HG03558 (cell line): ENCODE measurements at regions not wholly inside any gene's neighbourhood (a gene's known extent, or its start where the extent isn't known, plus 50 kb on each side); places are given as distances from the start of the nearest gene placed in this dataset.

Source experiments
- ATAC-seq: cut with Tn5 transposase; IDR thresholded peaks from one replicate; pipeline ENCODE4 v1.9.1; 2021; ENCODE audit warnings: moderate number of reproducible peaks; ENCODE audit not compliant: unreplicated experiment; ENCODE audit errors: extremely low read depth

DNA sequence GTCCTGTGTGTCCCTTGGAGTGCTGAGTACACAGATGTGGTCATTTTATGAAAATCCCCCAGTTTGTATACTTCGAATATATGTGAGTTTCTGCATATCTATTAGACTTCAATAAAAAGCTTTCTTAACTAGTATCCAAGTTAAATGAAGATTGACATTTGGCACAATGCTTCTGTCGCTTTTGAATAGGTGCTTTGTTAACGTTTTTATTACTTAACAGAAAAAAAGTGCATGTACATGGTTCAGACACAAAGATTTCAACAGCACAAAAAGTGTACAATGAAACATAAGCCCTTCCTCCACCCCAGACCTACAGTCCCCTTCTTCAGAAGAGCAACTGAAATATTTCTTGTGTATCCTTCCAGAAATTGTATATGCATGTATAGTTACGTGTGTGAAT lies 427.4 kb upstream of the PROK2 start:
- no peak for ATAC-seq

DNA sequence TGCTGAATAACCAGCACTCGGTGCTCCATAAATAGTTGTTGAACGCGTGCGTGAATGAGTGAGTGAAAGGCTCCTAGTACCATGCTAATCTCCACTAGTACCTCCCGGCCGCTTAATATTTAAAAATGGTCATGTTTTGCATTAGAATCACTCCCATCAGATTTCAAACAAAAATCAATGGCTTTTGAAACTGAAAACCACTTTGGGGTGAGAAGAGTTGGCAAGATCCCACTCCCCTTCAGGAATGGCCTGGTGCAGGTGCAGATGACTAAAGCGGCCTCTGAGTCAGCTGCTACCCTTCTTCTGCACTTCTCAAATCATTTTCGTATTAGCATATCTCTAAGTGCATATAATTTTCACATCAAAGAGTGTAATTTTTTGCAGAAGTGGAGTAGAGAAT lies 425.3 kb upstream of the PROK2 start:
- no peak for ATAC-seq

- no peak for ATAC-seq
These were observed 420.4 kb upstream of the PROK2 start for GRCh38 chr3:72205297-72205826.

- no peak for ATAC-seq
These were observed 419.5 kb upstream of the PROK2 start for GRCh38 chr3:72204452-72204851.

- ATAC-seq: no peak
These were observed 418.8 kb upstream of the PROK2 start for GRCh38 chr3:72203613-72204349.

- no peak for ATAC-seq
These were observed 418.2 kb upstream of the PROK2 start for GRCh38 chr3:72203105-72203504.

DNA sequence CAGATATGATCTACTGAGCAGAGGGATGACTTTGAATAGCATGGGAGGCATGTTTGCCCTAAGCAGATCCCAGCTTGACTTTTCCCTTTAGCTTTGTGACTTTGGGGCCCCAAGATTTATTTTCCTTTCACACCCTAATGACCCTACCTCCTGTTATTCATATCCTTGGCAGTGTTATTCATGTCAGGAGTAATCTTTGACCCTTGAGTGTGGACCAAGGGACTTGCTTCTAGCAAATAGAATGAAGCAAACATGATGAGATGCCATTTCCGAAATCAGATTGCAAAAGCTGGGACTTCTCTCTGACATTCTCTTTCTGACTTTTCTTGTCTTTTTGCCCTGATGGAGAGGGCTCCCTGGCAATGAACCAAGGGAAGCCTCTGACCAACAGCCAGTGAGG lies 415.4 kb upstream of the PROK2 start:
- ATAC-seq: no peak

GRCh38 chr3:72199530-72199929 lies 414.6 kb upstream of the PROK2 start:
- ATAC-seq: no peak

- ATAC-seq: no peak
These were observed 411.5 kb upstream of the PROK2 start for GRCh38 chr3:72196377-72196929.

GRCh38 chr3:72195895-72196294 lies 410.9 kb upstream of the PROK2 start:
- ATAC-seq: no peak

- no peak for ATAC-seq
These were observed 409.5 kb upstream of the PROK2 start for GRCh38 chr3:72194458-72194857.

GRCh38 chr3:72193771-72194430 lies 409.0 kb upstream of the PROK2 start:
- no peak for ATAC-seq

- ATAC-seq: no peak
These were observed 407.6 kb upstream of the PROK2 start for GRCh38 chr3:72192572-72192971.

DNA sequence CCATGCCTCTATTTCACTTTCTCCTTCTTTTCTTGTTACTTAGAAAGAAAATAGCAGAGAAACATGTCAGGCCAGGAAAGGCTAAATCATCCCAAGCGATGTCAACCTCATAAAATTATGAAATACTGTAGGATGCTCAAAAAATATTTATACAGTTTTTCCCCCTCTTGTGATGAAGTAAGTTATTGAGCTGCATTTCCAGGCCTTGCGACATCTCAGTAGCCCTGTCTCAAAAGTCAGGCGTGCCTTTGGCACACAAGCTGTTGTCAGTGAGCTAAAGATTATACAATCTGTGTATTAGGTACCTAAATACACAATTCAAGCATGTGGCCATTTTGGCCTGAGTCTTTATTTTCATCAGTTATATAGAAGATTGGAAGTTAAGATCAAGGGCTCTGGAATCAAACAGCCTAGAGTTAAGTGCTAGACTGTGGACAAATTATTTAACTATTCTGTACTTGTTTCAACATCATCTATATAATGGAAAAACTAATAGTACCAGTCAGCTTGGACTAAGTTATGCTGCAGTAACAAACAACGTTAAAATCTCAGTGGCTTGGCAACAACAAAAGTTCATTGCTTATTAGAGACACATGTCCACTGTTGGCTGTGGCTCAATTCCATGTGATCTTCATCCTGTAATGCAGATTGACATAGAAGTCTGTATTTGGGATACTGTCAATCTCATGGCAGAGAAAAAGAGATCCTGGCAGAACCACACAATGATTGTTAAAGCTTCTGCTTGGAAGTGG lies 406.4 kb upstream of the PROK2 start:
- ATAC-seq: no peak

DNA sequence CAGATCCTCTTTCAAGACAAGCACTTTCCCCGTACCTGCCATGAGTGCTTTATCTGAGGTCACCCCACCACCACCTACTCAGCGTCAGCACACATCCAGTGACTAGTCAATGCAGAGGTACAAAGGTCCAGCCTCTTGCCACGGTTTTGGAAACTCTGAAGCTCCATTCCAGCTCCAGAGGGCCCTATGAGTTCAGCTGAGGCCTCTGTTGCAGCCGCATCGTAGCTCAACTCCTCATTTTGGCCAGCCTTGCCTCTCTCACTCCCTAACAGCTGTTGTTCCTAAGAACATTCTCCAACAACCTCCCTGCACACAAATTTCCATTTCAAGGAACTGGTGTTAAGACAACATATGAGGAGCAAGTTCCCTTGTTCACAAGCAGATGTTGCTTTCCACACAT lies 405.1 kb upstream of the PROK2 start:
- no peak for ATAC-seq

- no peak for ATAC-seq
These were observed 404.4 kb upstream of the PROK2 start for GRCh38 chr3:72189339-72189738.

- ATAC-seq: no peak
These were observed 403.6 kb upstream of the PROK2 start for GRCh38 chr3:72188536-72188935.

DNA sequence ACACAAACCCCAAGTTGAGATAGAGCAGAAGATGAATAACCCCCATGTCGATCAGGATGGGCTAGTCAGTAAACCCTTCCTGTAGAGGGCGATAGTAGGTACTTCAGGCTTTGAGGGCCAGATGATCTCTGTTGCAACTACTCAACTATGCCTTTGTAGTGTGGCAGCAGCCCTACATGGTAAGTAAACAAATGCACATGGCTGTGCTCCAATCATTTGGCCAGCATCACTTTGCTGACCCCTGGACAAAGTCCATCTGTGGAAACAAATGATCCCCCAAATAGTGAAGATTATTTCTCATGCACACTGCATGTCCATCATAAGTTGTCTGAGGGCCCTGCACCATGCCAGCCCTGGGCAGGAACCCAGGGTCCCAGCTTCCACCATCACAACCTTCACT lies 402.2 kb upstream of the PROK2 start:
- ATAC-seq: no peak

GRCh38 chr3:72186400-72186855 lies 401.5 kb upstream of the PROK2 start:
- ATAC-seq: no peak

- no peak for ATAC-seq
These were observed 400.8 kb upstream of the PROK2 start for GRCh38 chr3:72185549-72186399.
